ENCODE measurements at regions not wholly inside any gene's neighbourhood (a gene's known extent, or its start where the extent isn't known, plus 50 kb on each side); places are given as distances from the start of the nearest gene placed in this dataset.

GRCh38 chr9:88653406-88653805 is 118.4 kb downstream of the NXNL2 start:
- DNase-seq = no peak

GRCh38 chr9:88653911-88654310 is 118.9 kb downstream of the NXNL2 start:
- in situ Hi-C loops (cut with MboI; ENCODE audit: low pct_unique_long_range_greater_than_20kb, low sequenced_read_pairs) = no loop called here
- DNase-seq = no peak

More at GRCh38 chr9:88653406-88653805, 118.4 kb downstream of the NXNL2 start:
- in situ Hi-C loops (cut with MboI; ENCODE audit: low pct_unique_long_range_greater_than_20kb, low sequenced_read_pairs) = no loop called here

DNA sequence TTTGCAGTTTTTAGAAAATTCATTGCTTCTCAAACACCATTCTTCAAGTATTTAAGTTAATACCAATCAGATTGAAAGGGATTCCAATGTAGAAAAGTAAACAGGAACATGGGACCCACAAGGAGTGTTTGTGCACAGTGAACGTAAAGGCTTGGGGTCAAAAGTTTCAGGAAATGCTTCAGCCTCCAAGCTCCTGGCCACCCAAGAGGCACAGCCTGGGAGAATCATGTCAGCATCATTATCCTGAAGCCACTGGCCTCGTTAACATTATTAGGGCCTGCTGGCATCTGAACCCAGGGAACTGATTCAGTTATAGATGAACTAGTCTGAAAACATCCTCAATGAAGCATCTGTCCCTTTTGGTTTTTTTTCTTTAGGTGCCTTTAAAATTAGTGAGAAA is 122.9 kb downstream of the NXNL2 start:
- no peak for DNase-seq
- in situ Hi-C loops (cut with MboI; ENCODE audit: low pct_unique_long_range_greater_than_20kb, low sequenced_read_pairs) = no loop called here

GRCh38 chr9:88658311-88658822 is 123.4 kb downstream of the NXNL2 start:
- no peak for DNase-seq
- in situ Hi-C loops (cut with MboI; ENCODE audit: low pct_unique_long_range_greater_than_20kb, low sequenced_read_pairs) = no loop called here

DNA sequence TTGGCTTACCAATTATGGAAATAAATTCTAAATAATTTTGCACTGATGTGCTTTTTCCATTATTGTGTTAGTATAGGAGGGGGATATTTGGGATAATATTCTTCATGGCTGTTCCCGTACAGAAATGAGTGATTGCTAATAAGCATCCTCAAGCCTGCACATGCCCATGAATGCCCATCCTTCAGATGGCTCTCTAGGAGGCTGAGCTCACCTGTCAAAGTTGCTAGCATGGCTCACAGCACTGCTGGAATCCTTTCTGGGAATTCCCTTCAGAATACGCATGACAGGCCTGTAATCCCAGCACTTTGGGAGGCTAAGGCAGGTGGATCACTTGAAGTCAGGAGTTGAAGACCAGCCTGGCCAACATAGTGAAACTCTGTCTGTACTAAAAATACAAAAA is 124.1 kb downstream of the NXNL2 start:
- in situ Hi-C loops (cut with MboI; ENCODE audit: low pct_unique_long_range_greater_than_20kb, low sequenced_read_pairs) = no loop called here
- no peak for DNase-seq

- peak; percentile 25 for DNase-seq
- in situ Hi-C loops (cut with MboI; ENCODE audit: low pct_unique_long_range_greater_than_20kb, low sequenced_read_pairs) = no loop called here
Measured at GRCh38 chr9:88660611-88661010, 125.6 kb downstream of the NXNL2 start.

- in situ Hi-C loops (cut with MboI; ENCODE audit: low pct_unique_long_range_greater_than_20kb, low sequenced_read_pairs) = no loop called here
- no peak for DNase-seq
Measured at GRCh38 chr9:88661759-88662158, 126.8 kb downstream of the NXNL2 start.

DNA sequence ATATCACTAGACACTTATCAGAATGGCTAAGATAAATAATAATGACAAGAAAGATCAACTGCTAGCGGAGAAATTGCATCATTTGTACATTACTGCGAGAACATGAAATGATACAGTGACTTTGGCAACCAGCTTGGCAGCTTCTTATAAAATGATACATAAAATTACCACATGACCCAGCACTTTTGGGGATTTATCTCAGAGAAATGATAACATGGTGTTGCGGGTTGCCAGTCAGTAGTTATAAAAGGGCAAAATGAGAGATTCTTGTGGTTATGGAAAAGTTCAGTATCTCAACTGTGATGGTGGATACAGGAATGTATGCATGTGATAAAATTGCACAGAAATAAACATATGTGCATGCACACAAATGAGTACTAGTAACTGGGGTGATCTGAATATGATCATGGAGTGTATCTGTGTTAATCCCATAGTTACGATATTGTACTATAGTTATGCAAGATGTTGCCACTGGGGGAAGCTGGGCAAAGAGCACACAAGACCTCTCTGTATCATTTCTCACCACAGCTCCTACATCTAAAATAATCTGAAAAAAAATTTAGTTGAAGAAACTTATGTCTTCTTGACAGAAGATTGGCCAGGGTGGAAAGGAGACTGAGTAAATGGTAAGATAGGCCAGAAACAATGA is 128.9 kb downstream of the NXNL2 start:
- in situ Hi-C loops (cut with MboI; ENCODE audit: low pct_unique_long_range_greater_than_20kb, low sequenced_read_pairs) = no loop called here

DNA sequence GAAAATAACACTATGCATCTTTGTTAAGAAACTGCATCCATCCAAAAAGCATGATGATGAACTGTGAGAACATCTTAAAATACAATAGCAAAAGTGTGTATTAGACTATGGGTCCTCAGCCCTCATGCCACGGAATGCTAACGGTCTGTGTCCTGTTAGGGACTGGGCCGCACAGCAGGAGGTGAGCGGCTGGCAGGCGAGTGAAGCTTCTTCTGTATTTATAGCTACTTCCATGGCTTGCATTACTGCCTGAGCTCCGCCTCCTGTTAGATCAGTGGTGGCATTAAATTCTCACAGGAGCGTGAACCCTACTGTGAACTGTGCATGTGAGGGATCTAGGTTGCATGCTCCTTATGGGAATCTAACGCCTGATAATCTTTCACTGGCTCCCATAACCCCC is 129.8 kb downstream of the NXNL2 start:
- in situ Hi-C loops (cut with MboI; ENCODE audit: low pct_unique_long_range_greater_than_20kb, low sequenced_read_pairs) = no loop called here
- no peak for DNase-seq

More for the DNA sequence above, 128.9 kb downstream of the NXNL2 start:
- DNase-seq = no peak

DNA sequence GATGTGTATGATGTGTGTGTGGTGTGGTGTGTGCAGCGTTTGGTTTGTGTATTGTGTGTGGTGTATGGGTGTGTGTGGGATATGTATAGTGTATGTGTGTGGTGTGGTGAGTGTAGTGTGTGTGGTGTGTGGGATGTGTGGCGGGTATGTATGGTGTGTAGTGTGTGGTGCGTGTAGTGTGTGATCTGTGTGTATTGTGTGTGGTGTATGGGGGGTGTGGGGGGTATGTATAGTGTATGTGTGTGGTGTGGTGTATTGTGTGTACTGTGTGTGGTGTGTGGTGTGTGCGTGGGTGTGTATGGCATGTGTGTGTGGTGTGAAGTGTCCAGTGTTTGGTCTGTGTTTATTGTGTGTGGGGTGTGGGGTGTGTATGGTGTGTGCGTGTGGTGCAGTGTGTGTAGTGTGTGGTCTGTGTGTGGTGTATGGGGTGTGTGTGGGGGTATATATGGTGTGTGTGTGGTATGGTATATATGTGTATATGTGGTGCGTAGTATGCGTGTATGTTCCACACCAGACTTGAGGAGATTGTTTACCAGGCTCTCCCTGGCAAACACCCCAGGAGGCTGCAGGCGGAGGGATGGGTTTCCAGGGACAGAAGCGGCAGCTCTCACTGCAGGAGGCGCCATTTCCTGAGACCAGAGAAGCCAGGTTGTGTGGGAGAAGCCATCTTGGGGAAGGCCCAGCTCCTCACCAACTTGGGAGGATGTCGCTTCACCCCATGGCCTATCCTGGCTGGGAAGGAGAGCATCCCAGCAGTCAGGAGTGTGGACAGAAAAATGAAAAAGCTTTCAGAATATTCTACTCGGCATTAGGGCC is 138.1 kb downstream of the NXNL2 start:
- in situ Hi-C loops (cut with MboI; ENCODE audit: low pct_unique_long_range_greater_than_20kb, low sequenced_read_pairs) = no loop called here

DNA sequence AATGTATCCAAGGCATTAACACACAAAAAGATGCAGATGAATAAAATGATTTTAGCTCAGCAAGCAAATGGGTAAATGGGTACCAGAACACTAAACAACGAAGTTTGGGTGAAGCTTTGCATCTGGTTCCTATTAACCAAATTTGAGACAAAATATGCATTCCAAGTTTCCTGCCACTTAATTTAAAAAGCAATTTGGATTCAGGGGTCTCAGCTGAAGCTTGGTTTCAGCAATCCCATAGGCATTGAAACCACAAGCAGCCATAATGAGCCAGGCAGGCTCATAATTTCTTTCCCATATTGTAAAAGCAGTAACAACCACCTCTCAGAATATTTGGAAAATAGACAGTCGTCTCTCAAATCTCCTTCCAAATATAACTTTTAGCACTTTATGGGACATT is 138.9 kb downstream of the NXNL2 start:
- DNase-seq = no peak
- in situ Hi-C loops (cut with MboI; ENCODE audit: low pct_unique_long_range_greater_than_20kb, low sequenced_read_pairs) = no loop called here

More for the DNA sequence above, 138.1 kb downstream of the NXNL2 start:
- no peak for DNase-seq

DNA sequence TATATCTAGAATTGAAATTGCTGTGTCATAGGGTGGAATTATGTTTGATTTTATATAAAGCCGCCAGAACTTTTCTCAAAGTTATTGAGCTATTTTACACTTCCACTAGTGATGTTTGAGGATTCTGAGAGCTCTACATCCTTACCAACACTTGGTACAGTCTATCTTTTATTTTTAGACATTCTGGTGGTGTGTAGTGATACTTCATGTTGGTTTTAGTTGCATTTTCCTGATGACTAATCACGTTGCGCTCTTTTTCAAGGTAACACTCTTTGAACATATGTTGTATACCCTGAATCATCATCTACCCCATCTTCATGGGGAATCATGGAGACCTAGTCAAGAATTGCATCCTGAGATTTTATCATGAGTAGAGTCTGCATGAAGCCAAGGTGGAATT is 141.7 kb downstream of the NXNL2 start:
- in situ Hi-C loops (cut with MboI; ENCODE audit: low pct_unique_long_range_greater_than_20kb, low sequenced_read_pairs) = no loop called here
- DNase-seq = no peak

DNA sequence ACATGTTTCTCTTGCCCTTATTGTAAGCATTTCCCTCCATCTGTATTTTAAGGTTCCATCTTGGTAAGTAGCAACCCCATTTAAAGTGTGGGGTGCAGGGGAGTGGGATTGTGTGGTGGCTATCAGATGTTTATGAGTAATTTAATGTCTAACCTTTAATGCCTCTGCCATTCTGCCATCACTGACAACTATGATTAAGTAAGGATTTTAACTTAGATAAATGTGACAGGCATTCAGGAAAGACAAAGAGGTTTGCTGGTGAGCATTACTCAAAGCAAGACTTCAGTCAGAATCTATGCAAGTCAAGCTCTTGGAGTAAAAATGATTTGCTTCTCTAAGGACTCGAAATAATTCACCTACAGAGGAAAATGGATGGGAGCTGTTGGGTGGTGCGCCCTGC is 143.0 kb downstream of the NXNL2 start:
- in situ Hi-C loops (cut with MboI; ENCODE audit: low pct_unique_long_range_greater_than_20kb, low sequenced_read_pairs) = no loop called here
- no peak for DNase-seq

- DNase-seq = no peak
- in situ Hi-C loops (cut with MboI; ENCODE audit: low pct_unique_long_range_greater_than_20kb, low sequenced_read_pairs) = no loop called here
Measured at GRCh38 chr9:88678431-88678830, 143.5 kb downstream of the NXNL2 start.

DNA sequence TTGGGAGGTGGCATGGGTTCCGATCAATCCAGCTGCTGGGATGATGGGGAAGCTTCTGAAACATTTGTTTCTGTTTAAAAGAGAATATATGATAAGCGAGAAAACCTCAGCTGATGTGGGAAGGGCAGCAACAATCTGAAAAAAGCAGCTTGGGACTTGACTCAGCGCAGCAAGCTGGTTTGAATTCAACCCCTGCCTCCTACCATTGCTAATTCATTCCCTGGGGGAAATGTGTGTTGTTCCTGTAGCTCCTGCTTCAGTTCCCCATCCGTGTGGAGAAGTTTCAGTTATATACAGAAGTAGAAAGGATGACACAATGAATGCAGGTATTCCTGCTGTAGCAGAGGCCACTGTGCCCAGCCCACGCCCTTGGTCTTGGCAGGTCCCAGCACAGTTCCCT is 145.1 kb downstream of the NXNL2 start:
- no peak for DNase-seq
- in situ Hi-C loops (cut with MboI; ENCODE audit: low pct_unique_long_range_greater_than_20kb, low sequenced_read_pairs) = no loop called here

DNA sequence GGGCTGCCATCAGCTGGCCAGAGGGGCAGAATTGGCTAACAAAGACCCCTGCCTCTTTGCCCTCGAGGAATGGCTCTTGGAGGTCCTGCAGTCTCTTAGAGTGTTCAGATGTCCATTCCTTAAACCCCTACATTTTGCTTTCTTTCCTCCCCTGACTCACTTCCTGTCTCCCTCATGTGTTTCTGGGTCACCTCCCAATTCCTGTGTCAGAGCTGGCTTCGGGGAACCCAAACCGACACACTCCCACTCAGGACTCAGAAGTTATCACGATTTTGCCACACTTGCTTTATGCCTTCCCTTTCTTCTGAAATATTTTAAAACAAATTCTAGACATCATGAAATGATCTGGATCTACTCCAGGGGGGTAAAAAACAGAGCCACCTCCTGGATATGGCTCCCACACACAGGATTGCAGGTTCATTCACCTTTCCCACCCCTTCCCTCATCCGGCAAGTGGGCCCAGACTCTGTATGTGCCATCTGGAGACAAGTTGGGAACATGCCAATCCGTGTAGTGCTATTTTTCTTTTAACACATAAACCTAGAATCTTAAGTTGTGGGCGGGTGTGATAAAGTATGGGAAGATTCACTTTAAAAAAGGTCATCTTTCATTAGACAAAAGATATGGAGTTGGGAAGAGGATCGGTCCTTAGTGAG is 145.7 kb downstream of the NXNL2 start:
- in situ Hi-C loops (cut with MboI; ENCODE audit: low pct_unique_long_range_greater_than_20kb, low sequenced_read_pairs) = no loop called here
- DNase-seq = no peak

DNA sequence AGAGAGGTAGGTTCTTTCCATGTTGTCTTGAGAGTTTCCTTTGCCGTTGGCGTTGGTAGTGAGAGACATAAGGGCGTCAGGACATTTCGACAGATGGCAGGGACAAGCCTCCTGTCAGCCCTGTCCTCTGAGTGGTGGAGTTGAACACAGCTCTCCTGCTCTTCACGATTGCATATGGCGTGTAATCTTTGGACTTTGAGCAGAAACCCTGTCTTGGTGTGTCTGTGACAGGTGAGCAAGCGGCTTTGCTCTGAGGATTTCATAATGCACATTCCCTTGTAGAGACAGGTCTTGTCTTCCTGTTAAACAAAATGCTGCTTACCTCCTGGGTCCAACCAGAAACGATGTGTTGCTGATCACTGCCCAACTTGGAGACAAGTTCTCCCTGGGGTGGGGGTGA is 146.5 kb downstream of the NXNL2 start:
- in situ Hi-C loops (cut with MboI; ENCODE audit: low pct_unique_long_range_greater_than_20kb, low sequenced_read_pairs) = no loop called here

GRCh38 chr9:88682431-88682831 is 147.5 kb downstream of the NXNL2 start:
- no peak for DNase-seq
- in situ Hi-C loops (cut with MboI; ENCODE audit: low pct_unique_long_range_greater_than_20kb, low sequenced_read_pairs) = no loop called here

More for the DNA sequence above, 146.5 kb downstream of the NXNL2 start:
- no peak for DNase-seq

GRCh38 chr9:88684046-88684445 is 149.1 kb downstream of the NXNL2 start:
- DNase-seq = no peak
- in situ Hi-C loops (cut with MboI; ENCODE audit: low pct_unique_long_range_greater_than_20kb, low sequenced_read_pairs) = no loop called here

GRCh38 chr9:88684845-88685244 is 149.9 kb downstream of the NXNL2 start:
- DNase-seq = no peak
- in situ Hi-C loops (cut with MboI; ENCODE audit: low pct_unique_long_range_greater_than_20kb, low sequenced_read_pairs) = no loop called here

Measured in KBM-7 (cell line).